MV-4-11 (cell line): ENCODE measurements at regions not wholly inside any gene's neighbourhood (a gene's known extent, or its start where the extent isn't known, plus 50 kb on each side); places are given as distances from the start of the nearest gene placed in this dataset.
"Not testable (repeated sequence)": the region's sequence is repeated elsewhere in the genome, so short reads cannot be mapped to it uniquely, and the experiment has no call there.

Experiments used
- DNase-seq: peaks from one replicate; lab custom pipeline; 2025; lab: John Stamatoyannopoulos, UW

DNA sequence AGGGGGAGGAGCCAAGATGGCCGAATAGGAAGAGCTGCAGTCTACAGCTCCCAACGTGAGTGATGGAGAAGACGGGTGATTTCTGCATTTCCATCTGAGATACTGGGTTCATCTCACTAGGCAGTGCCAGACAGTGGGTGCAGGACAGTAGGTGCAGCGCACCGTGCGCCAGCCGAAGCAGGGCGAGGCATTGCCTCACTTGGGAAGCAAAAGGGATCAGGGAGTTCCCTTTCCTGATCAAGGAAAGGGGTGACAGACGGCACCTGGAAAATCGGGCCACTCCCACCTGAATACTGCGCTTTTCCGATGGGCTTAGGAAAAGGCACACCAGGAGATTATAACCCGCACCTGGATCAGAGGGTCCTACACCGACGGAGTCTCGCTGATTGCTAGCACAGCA lies 121.1 kb upstream of the SESTD1 start:
- not testable (repeated sequence) for DNase-seq

DNA sequence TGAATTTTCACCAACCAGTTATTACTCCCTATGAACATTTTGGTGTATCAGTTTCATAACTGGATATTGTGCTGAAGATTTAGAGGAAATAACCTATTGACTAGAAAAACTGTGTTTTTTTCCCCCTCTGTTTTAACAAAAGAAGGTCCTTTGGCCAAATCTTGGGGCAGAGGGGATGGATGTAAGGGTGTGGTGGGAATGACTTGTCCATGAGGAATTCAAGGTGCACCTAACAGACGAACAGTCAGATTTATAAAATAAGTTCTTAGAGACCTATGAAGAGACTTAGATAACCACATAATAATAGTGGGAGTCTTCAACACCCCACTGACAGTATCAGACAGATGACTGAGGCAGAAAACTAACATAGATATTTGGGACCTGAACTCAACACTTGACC lies 119.3 kb upstream of the SESTD1 start:
- no peak for DNase-seq

DNA sequence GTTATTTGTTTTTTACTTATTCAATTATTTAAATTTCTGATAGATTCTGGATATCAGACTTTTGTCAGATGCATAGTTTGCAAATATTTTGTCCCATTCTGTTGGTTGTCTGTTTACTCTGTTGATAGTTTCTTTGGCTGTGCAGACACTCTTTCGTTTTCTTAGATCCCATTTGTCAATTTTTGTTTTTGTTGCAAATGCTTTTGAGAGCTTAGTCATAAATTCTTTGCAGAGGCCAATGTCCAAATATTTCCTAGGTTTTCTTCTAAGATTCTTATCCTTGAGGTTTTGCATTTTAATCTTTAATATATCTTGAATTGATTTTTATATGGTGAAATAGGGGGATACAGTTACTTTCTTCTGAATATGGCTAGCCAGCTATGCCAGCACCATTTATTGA lies 112.7 kb upstream of the SESTD1 start:
- no peak for DNase-seq

DNA sequence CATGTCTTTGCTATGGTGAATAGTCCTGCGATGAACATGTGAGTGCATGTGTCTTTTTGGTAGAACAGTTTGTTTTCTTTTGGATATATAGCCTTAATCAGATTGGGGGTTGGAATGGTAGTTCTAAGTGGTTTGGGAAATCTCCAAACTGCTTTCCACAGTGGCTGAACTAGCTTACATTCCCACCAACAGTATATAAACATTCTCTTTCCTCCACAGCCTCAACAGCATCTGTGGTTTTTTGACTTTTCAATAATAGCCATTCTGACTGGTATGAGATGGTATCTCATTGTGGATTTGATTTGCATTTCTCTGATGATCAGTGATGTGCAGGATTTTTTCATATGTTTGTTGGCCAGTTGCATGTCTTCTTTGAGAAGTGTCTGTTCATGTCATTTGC lies 112.2 kb upstream of the SESTD1 start:
- DNase-seq = no peak

DNA sequence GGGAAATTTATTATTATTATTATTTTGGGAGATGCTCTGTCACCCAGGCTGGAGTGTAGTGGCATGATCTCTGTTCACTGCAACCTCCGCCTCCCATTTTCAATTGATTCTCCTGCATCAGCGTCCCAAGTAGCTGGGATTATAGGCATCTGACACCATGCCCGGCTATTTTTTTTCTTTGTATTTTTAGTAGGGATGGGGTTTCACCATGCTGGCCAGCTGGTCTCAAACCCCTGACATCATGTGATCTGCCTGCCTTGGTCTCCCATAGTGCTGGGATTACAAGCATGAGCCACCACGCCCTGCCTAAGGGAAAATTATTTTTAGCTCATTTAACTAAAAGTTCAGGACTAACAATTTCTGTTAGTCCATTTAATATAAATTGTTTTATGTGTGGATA lies 109.2 kb upstream of the SESTD1 start:
- DNase-seq = no peak

DNA sequence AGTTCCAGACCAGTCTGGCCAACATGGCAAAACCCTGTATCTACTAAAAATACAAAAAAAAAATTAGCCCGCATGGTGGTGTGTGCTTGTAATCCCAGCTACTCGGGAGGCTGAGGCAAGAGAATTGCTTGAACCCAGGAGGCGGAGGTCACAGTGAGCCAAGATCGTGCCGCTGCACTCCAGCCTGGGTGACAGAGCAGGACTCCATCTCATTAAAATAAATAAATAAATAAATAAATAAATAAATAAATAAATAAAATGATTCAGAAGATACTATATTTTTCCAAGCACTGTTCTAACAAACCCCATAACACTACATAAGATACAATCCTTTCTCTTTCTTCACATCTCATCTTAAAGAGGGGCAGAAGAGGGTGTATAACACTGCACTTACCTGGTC lies 100.9 kb upstream of the SESTD1 start:
- not testable (repeated sequence) for DNase-seq

DNA sequence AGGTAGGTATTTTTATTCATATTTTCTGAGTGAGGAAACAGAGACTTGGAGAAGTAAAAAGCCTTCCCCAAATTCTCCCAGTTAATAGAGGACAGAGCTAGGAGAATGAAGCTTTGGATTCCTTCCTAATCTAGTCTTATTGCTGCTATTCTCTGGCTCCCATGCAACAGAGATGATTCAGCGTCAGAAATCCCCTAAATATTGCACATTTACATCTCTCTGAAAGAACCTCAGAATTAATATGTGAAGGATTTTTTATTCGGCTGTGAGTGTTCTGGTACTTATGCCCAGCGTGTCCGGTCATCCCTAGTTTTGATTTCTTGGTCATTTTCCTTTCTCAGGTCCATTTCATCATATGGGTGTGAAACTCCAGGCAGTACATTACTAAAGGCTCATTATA lies 91.2 kb upstream of the SESTD1 start:
- no peak for DNase-seq

DNA sequence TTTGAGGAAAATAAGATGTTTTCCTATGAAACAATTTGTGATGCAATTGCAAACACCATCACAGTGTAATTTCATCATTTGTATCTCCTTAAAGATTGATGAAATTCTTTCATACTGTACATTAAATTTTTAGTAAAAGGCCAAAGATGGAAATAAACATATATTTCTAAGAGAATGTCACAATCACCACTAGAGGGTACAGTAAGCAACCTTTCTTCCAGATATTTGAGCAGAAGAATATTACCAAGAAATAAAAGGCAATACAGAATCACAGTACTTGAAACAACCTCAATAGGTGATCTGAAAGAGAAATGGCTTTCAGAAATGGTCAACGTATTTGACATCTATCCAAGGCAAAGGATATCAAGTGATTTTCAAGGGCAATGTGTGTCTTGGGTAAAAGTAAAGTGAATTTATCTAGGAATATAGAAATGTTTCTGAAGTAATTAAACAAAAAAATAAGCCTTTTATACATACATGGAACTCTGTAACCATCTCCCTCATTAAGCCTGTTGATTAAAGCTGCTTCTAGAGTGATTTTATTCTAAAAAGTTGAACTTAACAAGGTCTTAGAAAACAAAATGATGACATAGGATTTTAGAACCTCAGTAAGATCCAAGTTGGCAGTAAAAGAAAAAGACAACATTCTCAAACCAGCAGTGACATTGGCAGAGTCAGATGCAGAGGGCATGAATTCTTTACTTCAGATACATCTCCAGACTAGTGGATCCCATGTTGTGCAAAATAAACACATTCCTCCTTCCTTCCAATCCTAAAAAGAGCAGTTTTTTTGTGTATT lies 90.3 kb upstream of the SESTD1 start:
- no peak for DNase-seq

DNA sequence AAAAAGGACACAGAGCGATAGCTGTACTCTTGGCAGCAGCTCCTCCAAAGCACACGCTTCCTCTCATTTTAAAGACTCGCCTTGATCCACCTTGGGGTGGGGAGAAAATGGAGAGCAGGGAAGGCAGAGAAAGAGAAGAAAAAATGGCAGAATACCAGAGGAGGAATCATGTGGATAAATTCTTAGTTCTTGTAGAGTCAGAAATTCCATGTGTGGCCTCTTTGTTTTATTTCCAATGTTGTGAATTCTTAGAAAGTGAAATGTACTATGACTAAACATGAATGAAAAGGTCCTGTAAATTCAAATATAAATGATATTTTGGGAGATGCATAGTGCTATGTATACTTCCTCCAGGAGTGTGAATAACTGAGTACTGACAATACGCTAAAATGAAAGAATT lies 89.7 kb upstream of the SESTD1 start:
- no peak for DNase-seq

DNA sequence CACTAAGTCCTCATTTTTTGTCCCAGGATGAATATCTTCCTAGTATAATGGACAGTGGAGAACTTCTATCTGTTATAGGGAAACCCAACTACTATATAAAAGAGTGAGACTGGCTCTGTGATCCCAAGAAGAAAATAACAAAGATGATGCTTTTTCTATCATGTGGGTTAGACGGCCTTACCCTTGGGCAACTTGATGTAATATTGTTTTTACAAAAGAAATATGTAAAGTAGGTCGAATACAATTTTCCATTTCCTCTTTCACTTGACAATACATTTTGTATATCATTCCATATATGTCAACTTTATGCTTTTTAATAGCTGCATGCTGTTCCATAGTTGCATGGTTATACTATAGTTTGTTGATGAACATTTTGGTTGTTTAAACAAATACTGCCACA lies 87.5 kb upstream of the SESTD1 start:
- no peak for DNase-seq

DNA sequence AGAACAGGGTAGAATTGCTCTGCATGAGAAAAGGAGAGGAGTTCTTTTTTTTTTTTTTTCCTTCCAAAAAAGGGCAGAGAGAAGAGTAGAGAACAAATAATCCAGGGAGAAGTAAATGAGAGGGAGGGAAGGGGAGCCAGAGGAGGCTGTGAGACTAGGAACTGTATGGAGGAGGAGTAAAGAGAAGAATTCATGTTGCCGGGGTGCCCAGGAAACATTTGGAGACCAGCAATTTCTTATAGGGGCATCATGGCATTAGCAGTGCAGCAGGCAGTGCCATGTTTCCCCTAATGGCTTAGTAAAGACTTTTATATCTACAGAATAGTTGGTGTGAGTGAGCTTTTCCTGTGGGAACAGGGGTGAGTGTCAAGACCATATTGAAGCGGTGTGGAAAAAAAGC lies 86.4 kb upstream of the SESTD1 start:
- DNase-seq = no peak

DNA sequence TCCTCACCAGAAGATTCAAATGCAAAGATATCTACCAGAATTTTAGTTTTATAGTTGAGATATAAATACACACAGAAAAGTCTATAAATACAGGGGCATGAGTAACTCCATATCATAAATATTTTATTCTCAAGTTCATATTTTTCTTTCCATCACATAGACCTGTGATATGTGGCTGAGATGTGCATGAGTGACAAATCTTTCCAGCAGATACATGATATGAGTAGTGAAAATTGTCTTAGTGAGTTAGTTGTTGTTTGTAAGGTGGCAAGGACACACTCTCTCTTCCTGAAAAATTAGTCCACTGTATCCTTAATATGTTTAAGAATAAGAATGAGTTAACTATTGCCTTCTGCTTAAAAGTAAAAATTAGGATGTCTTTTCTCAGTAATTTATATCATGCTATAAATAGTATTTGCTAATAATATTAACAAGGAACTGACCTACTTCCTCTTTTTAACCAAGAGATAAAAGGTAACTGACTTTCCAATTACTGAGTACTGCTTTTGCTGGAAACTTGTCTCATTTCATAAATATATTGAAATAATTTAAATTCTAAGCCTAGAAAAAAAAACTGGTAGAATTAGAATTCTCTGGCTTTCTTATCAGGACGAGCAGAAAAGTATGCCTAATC lies 85.2 kb upstream of the SESTD1 start:
- DNase-seq = no peak

DNA sequence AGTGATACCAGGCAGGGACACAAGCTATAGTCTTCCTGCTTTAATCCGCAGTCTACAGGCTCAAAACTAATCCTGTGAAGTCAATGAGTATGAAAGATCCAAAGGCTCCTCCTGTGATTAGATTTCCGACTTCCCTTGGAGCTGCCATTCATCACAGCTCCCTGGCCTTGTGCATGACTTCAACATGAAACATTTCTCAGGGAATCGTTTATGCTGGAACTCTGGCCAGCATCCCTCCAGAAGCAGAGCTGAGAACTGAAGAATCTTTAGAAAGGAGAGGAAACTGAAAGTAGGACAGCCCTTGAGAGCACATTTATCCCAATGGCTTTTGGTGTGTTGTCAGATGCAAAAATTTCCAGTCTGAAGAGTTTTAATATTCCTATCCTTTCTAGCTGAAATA lies 84.3 kb upstream of the SESTD1 start:
- no peak for DNase-seq

DNA sequence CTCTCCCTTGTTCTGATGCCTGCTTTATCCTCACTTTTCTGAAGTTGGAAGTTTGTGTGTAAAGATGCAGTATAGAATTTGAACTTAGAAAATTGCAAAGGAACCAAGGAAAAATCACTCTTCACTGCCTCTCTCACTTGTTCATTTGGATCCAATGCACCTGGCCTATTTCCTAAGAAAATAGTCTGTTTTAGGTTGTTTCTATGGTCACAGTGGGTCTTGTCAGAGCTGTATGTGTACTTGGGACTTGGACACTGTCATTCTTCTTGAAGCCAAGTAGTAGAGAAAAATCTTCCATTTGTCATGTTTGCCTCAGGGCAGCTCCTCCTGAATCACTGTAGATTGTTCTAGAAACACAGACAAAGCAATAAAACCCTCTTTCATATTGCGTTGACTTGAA lies 80.3 kb upstream of the SESTD1 start:
- no peak for DNase-seq

DNA sequence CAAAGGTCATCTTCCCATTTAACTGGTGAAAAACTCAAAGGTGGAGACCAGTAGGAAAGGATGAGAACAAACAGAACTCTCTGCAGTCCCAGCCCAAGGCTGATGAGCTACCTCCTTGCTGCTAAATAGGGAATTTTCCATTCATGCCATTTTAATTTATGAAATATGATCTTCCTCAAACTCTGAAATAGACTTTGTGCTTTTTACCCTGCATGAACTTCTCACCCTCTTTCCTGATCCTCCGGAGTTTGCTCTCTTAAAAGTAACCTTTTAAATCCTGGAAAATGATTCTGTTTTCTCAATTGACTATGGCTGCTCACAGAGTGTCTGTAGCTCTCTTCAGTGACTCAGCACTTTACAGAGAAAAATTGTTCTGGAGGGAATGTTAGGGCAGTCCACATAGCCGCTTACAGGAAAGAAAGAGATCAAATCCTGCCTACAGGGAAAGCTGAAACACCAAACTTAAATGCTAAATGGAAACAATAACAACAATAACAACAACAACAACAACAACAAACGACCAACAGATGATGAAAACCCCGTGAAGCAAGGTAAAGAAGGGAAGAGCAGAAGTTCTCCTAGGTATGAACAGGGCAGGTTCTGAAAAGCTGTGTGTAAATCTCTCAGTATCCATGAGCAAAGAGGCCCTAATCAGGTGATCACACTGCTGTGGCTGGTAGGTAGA lies 79.8 kb upstream of the SESTD1 start:
- no peak for DNase-seq

DNA sequence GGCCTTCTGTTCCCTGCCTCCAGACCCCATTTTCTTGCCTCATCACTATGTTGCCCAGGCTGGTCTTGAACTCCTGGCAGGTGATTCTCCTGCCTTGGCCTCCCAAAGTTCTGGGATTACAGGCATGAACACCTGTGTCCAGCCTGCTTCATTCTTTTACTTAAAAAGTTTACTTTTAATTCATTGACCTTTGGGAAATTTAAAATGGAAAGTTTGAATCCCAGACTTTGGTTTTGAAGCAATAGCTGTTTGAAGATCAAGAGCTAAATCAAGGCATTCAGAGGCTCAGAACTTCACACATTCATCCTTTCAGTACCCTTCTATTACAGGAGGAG lies 79.3 kb upstream of the SESTD1 start:
- no peak for DNase-seq

DNA sequence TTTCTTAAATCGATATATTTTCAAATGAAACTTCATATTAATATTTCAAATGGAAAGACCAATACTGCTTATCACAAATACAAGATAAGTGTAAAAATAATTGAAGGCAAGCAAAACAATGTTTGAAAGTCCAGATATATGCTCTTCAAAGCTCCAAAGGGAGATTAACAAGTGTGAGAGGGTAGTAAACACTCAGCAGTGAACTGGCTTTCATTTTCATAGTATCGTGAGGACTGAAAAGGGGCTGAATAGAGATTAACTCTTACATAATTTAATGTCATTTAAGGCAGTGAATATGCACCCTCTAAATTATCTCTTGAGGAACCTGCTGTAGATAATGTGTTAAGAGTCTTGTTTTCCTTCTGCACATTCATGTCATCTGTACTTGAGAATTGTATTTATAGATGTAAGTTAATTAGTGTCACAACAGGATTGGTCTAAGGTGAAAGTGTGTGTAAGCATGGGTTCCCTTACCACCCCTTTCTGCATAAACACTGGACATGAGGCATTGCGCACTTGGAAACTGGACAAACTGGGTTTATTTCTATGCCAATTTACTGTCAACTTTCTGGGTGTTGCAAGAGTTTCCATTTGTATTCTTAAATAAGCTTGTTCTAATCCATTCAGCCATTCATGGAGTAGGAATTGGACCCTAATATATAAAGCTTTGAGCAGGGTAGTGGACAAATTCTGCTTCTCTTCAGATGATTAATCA lies 76.7 kb upstream of the SESTD1 start:
- no peak for DNase-seq

DNA sequence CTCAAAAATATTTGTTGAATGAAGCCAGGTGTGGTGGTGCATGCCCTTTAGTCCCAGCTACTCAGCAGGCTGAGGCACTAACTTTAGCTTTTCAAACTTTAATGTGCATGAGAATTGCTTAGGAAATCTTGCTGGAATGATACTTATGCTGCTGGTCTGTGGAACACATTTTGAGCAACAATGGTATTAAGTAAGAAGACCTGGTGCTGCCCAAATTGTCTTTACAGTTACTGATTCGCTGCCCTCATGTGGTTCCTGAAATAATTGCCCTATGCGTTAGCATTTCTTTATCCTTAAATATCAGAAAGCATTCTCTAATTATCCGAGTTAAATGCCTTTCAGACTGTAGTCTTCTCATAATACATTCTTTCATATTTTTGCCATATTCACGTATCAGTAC lies 76.0 kb upstream of the SESTD1 start:
- peak; percentile 23 for DNase-seq

DNA sequence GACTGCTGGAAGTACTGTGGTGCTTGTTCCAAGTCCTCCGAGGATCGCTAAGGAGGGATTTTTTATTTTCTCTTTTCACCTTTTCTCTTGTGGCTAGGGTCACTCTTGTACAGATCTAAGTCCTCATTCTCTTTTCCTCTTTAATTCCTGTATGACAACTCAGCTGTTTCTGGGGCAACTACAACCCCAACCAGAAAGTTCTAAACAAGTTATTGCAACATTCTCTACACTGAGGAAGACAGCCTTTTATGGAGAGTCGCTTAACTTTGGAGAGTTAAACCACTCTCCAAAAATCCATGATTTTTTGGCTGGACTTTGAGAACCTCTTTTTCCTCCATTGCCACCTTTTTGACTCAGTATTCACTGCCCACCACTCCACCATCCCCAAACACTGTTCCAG lies 74.0 kb upstream of the SESTD1 start:
- peak; percentile 46 for DNase-seq

DNA sequence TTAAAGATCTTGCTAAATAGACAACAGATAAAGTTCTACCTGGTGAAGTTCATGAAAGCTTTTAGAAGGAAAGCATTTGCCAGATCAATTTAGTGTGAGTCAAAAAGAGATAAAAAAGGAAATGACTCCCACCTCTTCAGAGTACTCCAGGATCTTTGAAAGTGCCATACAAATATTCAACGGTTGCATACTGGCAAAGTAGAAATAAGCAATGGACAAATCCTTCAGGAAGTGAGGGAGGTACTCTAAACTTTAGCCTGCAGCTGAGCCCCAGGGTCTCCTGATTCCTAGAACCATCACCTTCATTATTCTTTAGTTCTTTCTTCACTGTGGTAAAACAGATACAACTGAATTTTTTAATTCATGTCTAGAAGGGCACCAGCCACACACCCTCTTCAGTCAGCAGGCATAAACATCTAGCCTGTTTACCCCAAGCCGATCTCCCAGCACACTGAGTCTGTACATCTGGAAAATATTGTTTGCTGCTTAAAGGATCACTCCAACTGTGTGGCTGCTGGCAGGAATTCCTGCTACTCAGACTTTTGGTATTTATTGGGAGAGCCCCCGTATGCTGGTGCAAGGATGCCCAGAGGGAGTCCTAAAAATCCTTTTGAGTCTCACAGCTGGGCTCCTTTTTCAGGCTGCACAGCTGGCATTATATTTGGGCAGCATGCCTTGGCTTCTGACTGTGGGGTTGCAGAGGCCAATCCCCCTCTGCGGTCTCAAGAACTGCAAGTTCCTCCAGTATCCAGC lies 72.3 kb upstream of the SESTD1 start:
- DNase-seq = no peak

DNA sequence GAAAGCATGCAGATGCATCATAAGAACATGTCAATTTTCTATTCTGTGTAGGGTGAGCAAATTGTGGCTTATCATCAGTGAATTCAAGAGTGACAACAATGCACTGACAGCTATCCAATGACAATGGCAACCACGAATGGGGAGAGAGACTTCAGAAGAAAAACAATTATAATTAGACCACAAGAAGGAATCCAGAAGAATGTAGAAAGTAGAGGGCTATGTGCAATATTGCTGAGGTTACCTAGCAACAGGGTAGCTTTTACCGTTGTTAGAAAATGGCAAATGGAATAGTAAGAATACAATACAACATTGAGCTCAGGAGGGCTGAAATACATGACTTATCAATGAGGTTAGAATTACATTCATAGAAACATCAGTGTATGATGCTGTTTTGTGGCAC lies 71.1 kb upstream of the SESTD1 start:
- DNase-seq = no peak

DNA sequence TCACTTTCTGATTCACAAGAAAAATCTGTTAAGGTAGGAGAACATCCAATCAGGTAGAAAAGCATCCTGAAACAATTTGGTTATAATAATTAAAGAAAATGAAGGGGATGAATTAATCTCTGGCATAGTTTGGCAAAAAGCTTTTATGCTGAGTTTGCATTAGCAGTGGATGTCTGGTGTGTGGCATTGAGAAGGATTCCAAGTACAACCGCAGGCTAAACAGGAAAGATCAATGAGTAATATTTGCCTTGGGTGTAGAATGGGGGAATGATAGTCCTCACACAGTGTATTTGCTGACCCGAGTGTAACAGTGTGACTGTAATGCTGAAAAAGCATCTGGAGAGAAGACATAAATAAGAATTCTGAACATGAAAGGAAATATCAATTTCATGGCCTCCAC lies 68.3 kb upstream of the SESTD1 start:
- no peak for DNase-seq
